Stimulated activated CD8-positive, alpha-beta memory T cell treated with anti-CD3 and anti-CD28 coated beads, Interleukin-2, amount 100 ng/mL, for 48 hours (primary cell): ENCODE measurements at regions not wholly inside any gene's neighbourhood (a gene's known extent, or its start where the extent isn't known, plus 50 kb on each side); places are given as distances from the start of the nearest gene placed in this dataset.

Experiments
- DNase-seq, 2 donors: peaks; one replicate each; pipeline ENCODE4 v3.0.0-alpha.2; 2020; ENCODE audit warnings: low read depth in 2 of 2

DNA sequence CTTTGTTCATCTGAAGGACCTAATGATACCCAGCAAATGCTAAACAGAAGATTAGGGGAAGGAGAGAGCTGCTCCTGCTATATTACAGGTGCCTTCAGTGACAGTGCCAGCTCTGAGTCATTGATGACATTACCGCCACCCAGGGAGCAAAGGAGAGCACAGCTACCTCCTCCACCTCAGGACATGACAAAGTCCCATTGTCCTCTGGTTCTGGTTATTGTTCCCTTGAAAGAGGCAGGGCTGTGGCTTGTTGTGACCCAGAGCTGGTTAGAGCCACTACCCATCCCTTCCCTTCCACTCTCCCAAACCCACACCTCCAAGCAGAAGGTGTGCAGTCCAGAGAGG is 363.5 kb upstream of the DUSP10 start:
- DNase-seq: no peak

DNA sequence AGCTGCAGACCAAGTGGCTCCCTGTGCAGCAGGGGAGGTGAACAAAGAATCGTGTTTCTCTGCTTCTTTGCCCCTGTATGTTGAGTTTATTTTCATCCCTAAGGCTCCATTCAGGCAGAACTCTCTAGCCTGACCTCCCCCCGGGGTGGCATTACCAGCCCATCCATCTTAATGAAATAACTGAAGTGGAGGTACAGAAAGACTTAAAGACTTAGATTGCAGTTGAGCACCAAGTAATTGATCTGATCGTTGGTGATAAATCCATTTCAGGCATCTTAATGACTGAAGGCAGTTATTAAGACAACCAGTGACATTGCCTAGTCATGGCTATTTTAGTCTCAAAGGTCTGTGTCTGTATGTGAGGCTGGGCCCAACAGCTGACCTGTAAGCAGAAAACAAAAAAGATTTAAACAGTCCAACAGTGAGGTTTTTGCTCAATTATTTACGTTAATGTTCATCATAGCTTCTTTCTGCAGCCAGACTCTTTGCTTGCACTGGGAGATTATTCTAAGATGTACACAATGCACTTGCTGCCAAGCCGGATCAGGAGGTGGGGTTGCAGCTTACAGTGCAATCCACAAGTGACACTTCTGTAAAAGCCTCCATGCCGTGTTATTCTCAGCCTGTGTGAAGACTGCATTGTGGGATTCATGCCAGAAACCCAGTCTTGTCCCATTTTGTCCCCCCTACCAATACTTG is 363.0 kb upstream of the DUSP10 start:
- DNase-seq: no peak

DNA sequence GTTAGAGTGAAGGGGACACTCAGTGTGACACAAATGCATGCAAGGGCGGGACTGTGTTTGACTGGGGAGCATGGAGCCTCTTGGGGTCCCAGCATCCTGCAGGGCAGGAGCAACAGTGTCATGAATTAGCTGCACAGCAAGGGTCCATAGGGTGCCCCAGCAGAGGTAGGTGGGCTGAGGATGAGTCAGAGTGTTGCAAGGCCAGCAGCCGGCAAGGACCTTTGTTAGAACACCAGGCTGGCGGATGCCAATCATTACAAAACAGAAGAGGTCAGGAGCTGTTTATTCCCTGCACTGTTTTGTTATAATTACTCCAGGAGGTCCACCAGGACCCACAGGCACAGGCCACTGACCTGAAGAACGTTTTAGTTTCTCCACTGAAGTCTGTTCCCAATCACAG is 362.2 kb upstream of the DUSP10 start:
- no peak for DNase-seq

DNA sequence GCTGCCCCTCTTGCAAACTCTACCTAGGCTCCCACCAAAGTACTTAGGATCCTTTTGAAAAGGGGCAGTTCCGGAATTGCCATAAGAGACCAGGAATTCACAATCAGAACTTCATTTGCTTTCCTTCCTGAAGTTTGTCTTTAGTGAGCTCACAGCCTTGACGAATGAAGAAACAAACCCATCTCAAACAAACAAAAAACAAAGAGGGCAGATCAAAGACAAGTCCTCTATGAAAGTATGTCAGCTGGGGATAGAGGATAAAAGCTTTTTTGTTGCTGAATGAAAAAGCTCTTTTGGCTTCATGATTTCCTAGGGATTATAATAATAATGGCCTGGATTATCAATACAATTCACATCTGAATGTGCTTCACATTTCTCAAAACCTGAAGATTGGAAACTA is 357.9 kb upstream of the DUSP10 start:
- no peak for DNase-seq

DNA sequence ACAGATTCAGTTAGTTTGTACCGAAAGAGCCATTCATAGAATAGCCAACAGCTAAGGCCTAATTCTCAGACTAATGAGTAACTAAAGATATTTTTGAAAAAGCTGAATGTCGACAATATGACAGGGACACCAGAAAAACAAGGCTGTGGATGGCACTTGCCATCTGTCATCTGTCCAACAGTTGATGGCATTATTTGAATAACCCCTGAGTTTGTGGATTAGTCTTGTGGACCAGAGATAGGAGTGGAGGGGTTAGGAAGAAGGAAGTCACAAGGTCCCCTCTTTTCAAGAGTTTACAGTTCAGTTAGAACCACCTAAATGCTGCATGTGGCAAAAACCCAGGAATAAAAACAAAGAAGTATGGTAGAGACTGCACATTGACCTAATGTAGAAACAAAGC is 356.5 kb upstream of the DUSP10 start:
- no peak for DNase-seq

DNA sequence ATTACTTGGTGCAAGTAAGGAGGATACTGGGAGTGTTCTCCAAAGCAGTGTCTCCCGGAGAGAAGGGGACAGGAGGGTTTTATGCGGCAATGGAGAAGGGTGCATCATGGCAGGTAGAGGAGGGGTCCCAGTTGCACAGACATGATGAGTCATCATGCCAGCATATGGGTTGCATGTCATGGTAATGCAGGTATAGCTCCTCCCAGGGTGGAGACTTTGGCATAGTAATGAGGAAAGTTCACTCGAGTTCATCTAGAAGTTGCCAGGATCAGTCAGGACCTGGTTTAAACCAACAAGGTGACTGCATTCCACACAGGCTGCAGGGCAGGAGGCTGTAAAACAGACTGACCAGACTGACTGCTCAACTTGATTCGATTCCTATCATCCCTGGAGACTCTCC is 355.7 kb upstream of the DUSP10 start:
- DNase-seq: no peak

DNA sequence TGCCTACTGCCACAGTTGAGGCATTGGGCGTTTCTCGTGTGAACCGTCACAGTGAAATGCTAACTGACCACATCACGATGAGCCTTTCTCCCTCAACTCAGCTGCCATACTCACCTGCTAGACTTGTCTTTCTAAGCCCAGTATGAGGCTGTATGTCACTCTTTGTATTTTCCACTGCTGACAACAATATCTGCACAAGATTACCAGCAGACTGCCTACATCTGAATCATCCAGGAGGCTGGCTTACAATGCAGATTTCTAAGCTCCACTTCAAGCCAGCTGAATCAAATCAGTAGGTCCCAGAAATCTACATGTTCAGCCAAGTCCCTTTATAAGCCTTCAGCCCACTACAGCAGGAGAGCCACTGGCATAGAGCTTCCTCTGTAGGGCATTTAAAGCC is 355.0 kb upstream of the DUSP10 start:
- no peak for DNase-seq

DNA sequence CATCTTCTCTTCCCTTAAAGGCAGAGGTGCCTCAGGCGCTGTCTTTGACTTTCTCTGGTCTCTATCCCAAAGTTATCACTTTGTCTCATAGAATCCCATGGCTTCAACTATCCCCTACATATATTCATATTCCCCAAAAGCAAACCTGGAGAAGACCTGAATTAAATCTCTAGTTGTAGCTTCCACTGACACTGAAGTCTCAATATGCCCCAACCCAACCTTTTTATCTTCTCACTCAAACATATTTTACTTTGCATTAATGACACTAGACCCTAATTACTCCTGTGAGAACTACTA is 354.5 kb upstream of the DUSP10 start:
- no peak for DNase-seq

DNA sequence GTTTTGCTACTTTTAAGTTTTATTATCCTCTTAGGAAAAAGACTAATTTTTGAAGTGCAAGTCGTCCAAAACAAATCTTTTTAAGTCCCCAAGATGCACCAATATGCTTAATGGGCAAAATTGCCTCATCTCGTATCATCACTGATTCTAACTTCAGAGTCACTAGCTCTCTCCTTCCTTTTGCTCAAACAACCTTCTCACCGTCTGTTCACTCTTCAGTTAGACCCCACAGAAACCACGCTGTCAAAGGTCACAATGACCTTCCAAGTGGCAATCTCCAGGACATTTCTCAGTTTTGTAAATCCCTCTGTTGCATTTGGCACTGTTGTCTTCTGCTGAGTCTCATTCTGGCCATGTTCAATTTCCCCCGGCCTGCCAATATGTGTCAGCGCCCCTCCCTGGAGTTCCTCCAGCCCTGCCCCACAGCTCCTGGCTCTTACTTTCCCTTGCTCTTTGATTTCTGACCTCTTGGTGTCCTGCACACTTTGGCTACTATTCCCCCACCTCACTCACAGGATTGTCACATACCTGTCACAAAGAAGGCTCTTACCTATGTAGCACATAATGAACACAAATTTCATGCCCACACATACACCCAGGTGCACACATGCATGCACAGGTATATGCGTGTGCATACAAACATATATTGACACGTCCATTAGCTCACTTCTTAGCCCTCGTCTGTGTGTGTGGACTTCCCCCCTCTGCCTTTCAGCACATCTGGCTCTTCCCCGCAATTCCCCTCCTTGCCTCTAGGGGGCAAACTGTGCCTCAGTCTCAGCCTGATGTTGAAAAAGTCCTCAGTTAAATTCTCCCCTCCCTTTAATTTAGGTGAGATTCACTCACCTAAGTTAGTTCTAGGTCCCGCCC is 354.0 kb upstream of the DUSP10 start:
- peak; percentile 19 to 37 for DNase-seq

DNA sequence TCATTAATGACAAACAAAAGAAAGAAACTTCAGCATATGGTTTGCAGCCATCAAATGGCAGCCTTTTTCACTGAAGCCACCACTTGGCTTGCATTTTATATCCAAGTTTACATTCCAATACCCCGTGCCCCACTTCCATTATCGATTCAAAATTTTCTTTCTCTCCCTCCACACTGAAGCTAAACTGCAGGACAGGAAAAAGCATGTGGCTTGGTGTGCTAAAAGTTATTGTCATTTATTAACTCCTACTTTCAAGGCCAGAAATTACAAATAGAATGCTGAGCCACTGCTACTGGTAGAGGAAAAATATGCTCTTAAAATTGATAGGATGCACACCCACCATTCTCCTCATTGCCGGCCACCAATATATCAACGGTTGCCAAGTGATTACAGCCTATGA is 351.6 kb upstream of the DUSP10 start:
- DNase-seq: no peak

DNA sequence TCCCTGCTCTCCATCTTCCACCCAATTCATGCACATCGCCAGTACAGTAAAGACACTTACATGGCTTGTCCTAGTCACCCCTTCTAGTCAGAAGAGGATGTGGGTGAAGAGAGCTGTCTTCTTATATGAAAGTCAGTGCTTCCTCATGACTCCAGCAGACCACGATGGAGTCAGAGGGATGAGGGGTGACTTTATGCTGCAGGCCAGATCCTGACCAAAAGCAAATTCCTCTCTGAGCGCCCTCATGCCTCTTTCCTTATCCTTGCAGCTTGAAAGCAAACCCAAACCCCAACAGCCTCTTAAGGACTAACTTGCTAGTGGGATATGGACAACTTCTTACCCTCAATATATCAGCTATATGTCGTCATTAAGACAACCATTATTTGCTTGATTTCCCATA is 348.2 kb upstream of the DUSP10 start:
- DNase-seq: no peak

DNA sequence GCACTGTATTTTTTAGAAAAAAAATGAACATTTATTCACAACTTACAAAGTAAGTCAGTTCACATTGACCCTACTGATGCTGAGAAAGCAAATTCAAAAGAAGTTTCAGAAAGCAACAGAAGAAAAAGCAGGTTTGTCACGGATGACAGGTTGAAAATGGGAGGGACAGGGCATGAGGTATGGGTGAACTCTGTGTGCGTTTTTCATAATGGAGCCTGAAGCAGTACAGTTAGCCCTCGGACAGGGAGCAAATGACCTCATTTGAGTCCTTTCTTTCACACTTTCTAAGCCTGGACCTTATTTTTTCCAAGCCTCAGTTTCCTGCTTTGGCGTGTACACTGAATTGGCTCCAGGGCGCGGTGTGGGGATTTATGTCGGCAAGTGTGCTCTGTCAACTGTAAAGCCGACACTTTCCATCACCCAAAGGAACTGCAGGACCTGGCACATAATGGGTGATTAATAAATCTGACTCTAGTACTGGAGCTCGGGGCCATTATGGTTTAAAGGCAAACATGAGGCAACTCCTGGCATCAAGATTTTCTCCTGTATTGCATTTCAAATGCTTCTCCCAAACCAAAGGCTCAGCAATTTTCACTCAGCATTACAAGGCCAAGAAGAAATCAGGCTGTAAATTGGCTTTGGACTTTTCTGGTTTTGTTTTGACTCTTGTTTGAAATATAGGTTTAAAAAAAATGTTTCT is 345.5 kb upstream of the DUSP10 start:
- no peak for DNase-seq

DNA sequence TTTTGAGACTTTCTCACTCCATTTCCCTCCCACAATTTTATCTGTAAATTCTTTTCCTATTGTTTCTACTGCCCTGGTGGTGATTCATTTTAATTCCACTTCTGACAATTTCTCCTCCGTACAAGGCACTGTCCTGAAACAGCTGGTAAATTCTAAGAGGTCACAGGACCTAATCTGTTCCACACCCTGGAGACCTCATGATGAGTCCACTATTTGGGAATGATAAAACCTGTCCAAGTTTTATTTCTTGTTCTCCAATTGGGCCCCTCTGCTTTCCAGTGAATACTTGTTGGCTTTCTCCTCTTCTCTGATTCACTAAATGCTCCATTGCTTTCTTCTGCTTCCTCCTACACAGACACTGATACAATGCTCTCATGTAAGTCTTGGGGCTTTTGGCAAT is 343.1 kb upstream of the DUSP10 start:
- DNase-seq: no peak

DNA sequence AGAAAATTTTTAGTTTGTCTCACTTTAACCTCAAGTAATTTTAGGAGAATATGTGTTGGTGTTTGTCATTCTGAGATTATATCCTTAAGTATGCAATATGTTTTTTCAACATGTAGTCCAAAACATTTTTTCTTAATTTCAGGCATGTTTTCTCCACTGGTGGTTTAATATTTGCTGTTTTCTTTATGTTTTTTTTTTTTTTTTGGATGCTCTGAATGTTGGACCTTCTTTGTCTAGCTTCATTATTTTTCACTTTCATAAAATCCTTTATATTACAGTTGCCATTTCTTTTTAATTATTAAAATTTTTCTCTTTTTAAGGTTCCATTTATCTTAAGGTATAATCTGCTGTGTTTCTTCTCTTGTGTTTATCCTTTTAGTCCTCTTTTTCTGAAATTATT is 342.2 kb upstream of the DUSP10 start:
- no peak for DNase-seq

DNA sequence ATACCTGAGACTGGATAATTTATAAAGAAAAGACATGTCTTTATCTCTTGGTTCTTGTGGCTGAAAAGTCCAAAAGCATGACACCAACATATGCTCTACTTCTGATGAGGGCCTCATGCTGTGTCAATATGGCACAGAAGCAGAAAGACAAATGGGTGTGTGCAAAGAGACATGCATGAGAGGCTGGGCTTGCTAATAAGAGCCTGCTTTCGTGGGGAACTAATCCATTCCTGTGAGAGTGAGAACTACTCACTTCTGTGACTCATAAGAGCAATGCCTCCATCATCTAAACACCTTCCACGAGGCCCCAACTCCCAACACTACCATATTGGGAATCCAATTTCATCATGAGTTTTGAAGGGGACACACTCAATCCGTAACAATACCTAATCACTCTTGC is 340.0 kb upstream of the DUSP10 start:
- no peak for DNase-seq

DNA sequence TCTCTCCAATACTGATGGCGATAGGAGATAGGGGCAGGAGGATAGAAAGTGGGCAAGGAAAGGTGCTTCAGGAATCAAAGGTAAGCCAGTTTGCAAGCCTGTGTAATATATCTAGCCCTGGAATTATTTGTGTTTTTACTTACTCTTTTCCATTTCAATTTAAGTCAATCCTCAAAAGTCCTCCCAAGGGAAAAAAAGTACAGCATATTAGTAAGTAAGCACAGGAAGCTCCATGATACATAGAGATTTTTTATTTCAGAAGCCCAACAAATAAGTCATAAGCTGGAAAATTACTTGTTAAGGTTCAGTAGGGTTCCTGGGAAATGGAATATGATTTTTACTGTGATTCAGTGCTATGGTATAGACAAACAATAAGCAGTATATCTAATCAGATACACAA is 337.7 kb upstream of the DUSP10 start:
- no peak for DNase-seq

DNA sequence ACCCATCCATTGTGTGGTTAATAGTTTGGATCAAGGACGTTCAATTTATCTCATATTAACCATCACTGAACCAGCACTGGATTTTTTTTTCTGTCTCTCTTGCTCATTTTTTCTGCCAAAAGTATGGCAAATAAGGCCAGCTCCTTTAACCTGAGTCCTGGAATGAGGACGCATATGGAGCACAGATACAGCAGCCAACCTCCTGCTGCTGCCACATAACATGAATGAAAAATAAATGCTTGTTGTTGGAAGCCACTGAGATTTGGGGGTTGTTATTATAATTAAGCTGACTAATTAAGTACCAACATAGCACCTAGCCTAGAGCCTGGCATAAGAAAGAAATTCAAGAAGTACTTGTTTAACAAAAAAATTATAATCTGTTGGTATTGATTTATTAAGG is 335.3 kb upstream of the DUSP10 start:
- DNase-seq: no peak

DNA sequence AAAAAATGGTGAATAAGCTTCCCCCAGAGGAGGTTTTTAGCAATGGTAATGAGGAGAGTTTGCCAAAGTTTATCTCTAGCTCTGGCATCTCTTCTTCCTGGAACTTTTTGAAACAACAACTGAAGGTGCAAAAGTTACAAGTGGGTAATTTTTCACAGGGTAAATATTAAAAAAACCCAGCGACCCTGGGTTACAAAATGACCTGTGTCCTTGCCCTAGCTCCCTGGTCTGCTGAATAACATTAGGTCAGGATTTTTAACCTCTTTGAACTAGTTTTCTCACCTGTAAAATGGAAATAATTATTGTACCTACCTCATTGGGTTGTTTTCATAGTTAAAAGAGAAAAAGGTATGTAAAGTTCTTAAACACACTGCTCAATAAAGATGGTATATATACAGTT is 332.4 kb upstream of the DUSP10 start:
- no peak for DNase-seq

DNA sequence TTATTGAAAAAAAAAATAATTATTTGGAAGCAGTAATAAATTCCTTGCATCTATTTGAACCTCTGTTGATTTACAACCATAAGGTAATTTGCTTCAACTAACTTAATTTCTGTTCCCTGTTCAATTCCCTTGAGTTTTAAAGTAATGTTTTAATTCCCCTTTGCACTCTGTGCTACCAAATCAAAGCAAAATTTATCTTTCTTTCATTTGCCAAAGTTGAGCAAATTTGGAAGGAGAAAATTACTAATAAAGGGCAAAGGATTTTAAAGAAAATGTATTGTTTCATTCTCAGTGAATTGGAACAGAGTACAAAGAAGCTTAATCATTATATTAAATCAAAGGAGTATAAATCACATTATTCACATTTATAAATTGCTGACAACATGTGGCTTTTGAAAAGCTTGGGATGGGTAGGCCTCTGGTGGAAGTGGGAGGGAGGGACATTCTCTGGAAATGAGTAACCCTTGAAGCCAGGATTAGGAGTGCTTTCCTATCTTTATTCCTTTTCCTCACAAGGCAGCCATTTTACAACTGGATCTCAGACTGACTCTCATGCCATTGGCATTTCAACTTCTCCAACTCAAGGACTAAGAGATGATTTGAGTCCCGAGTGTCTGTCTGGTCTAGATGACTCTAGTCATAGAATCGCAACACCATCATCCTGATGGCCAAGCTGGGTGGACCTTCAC is 331.6 kb upstream of the DUSP10 start:
- no peak for DNase-seq

DNA sequence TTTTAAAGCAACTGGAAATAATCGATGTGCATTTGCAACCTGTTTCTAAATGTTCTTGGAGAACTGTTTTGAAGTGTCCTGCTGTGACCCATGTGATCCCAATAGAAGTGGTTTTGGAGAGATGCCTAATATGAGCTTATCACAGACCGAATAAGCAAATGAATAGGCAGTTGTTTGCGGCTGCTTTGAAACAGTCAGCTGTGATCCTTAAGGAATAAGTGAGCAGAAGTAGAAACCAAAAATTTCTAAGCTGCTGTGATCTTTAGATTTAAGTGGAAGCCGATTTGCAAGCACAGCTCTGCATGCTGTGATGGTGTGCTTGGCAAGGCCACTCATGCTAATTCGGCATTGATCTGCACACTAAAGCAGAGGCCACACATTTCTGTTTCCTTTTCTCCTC is 329.5 kb upstream of the DUSP10 start:
- DNase-seq: no peak

DNA sequence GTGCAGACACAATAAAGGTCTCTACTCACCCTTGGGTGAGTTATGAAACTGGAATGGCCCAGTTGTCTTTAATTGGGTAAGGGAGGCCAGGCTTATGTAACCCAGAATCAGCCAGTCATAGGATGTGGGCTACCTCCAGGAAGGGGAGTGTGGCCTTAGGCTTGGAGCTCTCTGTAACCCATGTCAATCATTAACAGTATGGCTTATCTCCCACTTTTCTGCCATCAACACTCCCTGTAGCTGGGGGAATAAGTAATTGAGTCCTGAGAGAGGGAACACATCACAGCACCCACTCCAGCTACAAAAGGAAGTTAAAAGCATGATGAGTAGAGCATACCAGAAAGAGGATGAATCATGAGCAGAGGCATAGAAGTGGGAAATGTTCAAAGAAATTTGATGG is 327.0 kb upstream of the DUSP10 start:
- no peak for DNase-seq

DNA sequence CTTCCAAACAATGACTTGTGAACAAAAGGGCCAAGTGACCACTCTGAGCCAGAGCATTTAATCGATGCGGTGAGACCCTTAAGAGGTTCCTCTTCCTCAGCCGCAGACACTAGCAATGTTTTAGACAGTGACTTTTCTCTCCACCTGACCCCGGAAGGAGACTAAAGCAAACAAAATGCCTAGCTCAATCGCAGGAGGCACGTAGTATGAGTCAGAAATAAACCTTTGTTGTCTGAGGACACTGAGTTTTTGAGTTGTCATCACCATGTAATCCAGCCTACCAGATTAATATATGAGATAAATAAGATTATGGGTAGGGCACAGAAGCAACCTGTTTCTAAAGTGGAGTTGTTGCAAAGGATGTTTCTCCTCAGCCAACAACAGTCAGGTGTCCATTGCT is 326.2 kb upstream of the DUSP10 start:
- DNase-seq: no peak

DNA sequence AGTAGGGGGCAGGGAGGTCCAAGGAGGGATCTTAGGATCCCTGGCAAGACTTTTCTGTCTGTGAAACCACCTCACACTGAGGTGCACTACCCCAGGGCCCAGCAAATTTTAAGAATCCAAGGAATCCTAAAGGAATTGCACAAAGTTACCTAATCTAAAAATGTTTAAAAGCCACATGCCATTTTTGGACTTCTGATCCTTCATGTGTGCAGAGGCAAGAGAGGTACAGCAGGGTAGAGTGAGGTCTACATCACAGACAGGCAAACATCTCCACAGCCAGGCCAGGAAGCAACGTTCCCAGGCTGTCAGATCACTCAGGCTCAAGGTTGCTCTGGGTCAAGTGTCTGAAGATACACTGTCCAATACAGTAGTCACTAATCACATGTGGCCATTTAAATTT is 324.6 kb upstream of the DUSP10 start:
- DNase-seq: no peak
